HK-2 (cell line): ENCODE measurements at regions not wholly inside any gene's neighbourhood (a gene's known extent, or its start where the extent isn't known, plus 50 kb on each side); places are given as distances from the start of the nearest gene placed in this dataset.
"Not testable (repeated sequence)": the region's sequence is repeated elsewhere in the genome, so short reads cannot be mapped to it uniquely, and the experiment has no call there.

Source experiments
- DNase-seq: peaks from one replicate; pipeline ENCODE4 v3.0.0-alpha.2; 2018; ENCODE audit not compliant: unreplicated experiment

- DNase-seq: peak; percentile 75
Observed at GRCh38 chr12:8390001-8390777, 65.6 kb upstream of the CLEC6A start.

- peak; percentile 73 for DNase-seq
Observed at GRCh38 chr12:8396225-8397071, 59.3 kb upstream of the CLEC6A start.

- DNase-seq: not testable (repeated sequence)
Observed at GRCh38 chr12:8397378-8397777, 58.4 kb upstream of the CLEC6A start.

- not testable (repeated sequence) for DNase-seq
Observed at GRCh38 chr12:8399496-8400034, 56.2 kb upstream of the CLEC6A start.

GRCh38 chr12:8403834-8404233 lies 51.9 kb upstream of the CLEC6A start:
- not testable (repeated sequence) for DNase-seq

- not testable (repeated sequence) for DNase-seq
Observed at GRCh38 chr12:8404341-8404740, 51.4 kb upstream of the CLEC6A start.
